ENCODE measurements at regions not wholly inside any gene's neighbourhood (a gene's known extent, or its start where the extent isn't known, plus 50 kb on each side); places are given as distances from the start of the nearest gene placed in this dataset. TPM values are rescaled to one million over a fixed set of nuclear protein-coding genes. Genes with fewer than 3 reads are reported as not detected.
"Not testable (repeated sequence)": the region's sequence is repeated elsewhere in the genome, so short reads cannot be mapped to it uniquely, and the experiment has no call there.

DNA sequence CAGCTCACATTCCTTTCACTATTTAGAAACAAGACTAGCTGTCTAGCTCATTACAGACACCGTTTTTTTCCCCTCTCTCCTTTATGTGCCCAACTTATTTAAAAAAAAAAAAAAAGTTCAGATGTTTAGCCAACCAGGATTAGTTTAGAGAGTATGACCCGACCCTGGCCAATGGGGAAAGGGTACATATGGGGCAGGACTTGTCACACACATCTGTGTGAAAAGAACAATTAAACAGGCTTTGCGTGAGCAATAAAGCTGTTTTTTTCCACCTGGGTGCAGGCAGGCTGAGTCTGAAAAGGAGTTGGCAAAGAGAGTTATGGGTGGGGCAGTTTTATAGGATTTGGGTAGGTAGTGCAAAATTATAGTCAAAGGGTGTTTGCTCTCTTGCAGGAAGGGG, 1674.5 kb downstream of the CDY2B start:
- BruUV-seq (replicated peaks); POLR2A ChIA-PET: not testable (repeated sequence)

DNA sequence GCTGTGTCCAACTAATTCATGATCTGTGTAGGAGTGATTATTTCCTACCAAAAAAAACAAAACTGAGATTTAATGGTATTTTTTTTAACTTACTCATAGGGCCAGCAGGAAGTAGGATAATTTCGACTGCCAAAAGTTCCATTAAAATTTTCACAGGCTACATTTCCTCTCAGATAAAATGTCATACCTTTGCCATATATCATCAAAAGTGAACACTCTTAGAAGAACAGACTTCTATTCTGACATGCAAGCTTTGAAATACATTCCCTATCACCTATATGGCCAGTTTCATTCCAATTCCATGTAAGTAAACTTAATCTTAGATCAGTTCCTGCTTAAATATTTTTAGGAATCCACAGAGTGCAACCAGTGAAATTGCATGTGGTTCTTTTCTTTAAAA, 1636.7 kb downstream of the CDY2B start:
- H3K4me2 ChIP-seq (ENCODE audit: low read length); BruUV-seq (replicated peaks); H3K27ac ChIP-seq (ENCODE audit: low read depth, low read length, poor library complexity, severe bottlenecking); H3K4me1 ChIP-seq (ENCODE audit: insufficient read depth, low read length, poor library complexity, severe bottlenecking); CTCF ChIA-PET (ENCODE audit: unreplicated experiment); POLR2A ChIA-PET; H3K9me3 ChIP-seq (ENCODE audit: low read length); H3K9me2 ChIP-seq (ENCODE audit: insufficient read depth, low read length); intact Hi-C loops (cut with micrococcal nuclease; ENCODE audit: unreplicated experiment); H3K79me2 ChIP-seq (ENCODE audit: insufficient read depth, low read depth, low read length); H3K36me3 ChIP-seq (ENCODE audit: insufficient read depth, low read length); H3K4me3 ChIP-seq (ENCODE audit: low read depth, low read length, poor library complexity, severe bottlenecking); H2AFZ ChIP-seq (ENCODE audit: low read length); DNase-seq (ENCODE audit: low spot score); H4K20me1 ChIP-seq (ENCODE audit: insufficient read depth, low read length): not testable (repeated sequence)

More for the DNA sequence above, 1674.5 kb downstream of the CDY2B start:
- H3K4me2 ChIP-seq (ENCODE audit: low read length); DNase-seq (ENCODE audit: low spot score); intact Hi-C loops (cut with micrococcal nuclease; ENCODE audit: unreplicated experiment); H3K4me1 ChIP-seq (ENCODE audit: insufficient read depth, low read length, poor library complexity, severe bottlenecking); H3K27ac ChIP-seq (ENCODE audit: low read depth, low read length, poor library complexity, severe bottlenecking); CTCF ChIA-PET (ENCODE audit: unreplicated experiment); H3K9me3 ChIP-seq (ENCODE audit: low read length); H3K36me3 ChIP-seq (ENCODE audit: insufficient read depth, low read length); H4K20me1 ChIP-seq (ENCODE audit: insufficient read depth, low read length); H3K9me2 ChIP-seq (ENCODE audit: insufficient read depth, low read length); H3K4me3 ChIP-seq (ENCODE audit: low read depth, low read length, poor library complexity, severe bottlenecking); H3K79me2 ChIP-seq (ENCODE audit: insufficient read depth, low read depth, low read length); H2AFZ ChIP-seq (ENCODE audit: low read length): not testable (repeated sequence)

DNA sequence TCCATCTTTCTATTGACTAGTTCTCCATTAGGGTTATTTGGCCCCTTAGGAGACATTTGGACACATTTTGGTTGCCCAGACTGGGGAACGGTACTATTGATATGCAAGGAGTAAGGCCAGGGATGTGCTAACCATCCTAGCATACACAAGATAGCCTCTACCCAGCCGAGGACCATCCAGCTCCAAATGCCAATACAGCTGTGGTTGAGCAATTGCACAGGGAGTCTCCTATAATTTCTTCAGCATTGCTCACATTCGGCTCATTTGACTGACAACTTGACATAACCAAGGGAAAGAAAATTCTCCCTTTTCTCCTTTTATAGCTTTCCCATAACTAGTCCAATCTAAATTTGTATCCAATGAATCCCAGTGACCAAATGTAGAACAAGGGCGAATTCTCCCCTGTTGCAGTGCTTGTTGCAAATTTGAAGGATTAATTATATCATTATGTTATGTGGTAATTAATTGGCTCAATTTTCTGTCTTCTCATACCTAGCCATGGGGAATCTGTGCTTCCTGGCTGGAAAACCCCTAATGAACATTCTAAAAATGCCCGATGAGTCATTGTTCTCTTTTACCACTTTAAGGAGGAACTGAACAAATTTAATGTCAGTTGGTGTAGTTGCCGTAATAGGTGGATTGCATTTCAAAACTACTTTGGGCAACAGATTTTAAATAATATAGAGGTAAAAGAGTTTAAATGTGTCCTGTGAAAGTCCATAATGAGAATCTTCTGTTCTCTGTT, 1625.3 kb downstream of the CDY2B start:
- H3K79me2 ChIP-seq (ENCODE audit: insufficient read depth, low read depth, low read length); H3K4me1 ChIP-seq (ENCODE audit: insufficient read depth, low read length, poor library complexity, severe bottlenecking); DNase-seq (ENCODE audit: low spot score); H3K4me2 ChIP-seq (ENCODE audit: low read length); BruUV-seq (replicated peaks); H3K9me3 ChIP-seq (ENCODE audit: low read length); H3K9me2 ChIP-seq (ENCODE audit: insufficient read depth, low read length); H3K27ac ChIP-seq (ENCODE audit: low read depth, low read length, poor library complexity, severe bottlenecking); intact Hi-C loops (cut with micrococcal nuclease; ENCODE audit: unreplicated experiment); H4K20me1 ChIP-seq (ENCODE audit: insufficient read depth, low read length); H3K36me3 ChIP-seq (ENCODE audit: insufficient read depth, low read length); H2AFZ ChIP-seq (ENCODE audit: low read length); POLR2A ChIA-PET; CTCF ChIA-PET (ENCODE audit: unreplicated experiment); H3K4me3 ChIP-seq (ENCODE audit: low read depth, low read length, poor library complexity, severe bottlenecking): not testable (repeated sequence)

DNA sequence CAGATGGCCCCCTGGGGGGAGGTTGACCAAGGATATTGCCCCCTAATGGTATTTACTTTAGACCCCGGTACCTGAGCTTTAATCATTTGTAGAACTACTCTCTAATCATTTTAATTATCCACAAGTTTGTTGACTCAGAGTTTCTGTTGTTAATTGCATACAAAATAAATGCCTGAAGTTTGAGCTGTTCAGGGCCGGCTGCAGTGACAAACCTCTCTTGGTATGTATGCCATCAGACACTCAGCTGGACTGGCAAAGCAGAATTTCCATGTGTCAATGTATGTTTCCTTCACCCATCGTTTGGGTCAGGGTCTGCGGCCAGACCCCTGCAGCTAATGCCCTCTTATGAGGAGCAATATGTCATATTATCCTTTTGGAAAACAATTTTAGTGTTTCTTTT, 1624.2 kb downstream of the CDY2B start:
- H4K20me1 ChIP-seq (ENCODE audit: insufficient read depth, low read length); intact Hi-C loops (cut with micrococcal nuclease; ENCODE audit: unreplicated experiment); H2AFZ ChIP-seq (ENCODE audit: low read length); DNase-seq (ENCODE audit: low spot score); BruUV-seq (replicated peaks); POLR2A ChIA-PET; H3K4me3 ChIP-seq (ENCODE audit: low read depth, low read length, poor library complexity, severe bottlenecking); H3K36me3 ChIP-seq (ENCODE audit: insufficient read depth, low read length); CTCF ChIA-PET (ENCODE audit: unreplicated experiment); H3K27ac ChIP-seq (ENCODE audit: low read depth, low read length, poor library complexity, severe bottlenecking); H3K79me2 ChIP-seq (ENCODE audit: insufficient read depth, low read depth, low read length); H3K4me2 ChIP-seq (ENCODE audit: low read length); H3K4me1 ChIP-seq (ENCODE audit: insufficient read depth, low read length, poor library complexity, severe bottlenecking); H3K9me2 ChIP-seq (ENCODE audit: insufficient read depth, low read length); H3K9me3 ChIP-seq (ENCODE audit: low read length): not testable (repeated sequence)

Small RNA genes in the stretch of these regions (small RNA-seq; reads per million reads assigned to genes)
- gene RF00401 (not detected), gene RNU6-109P (not detected)
